Thymus (tissue), 11 donors: ENCODE measurements at regions not wholly inside any gene's neighbourhood (a gene's known extent, or its start where the extent isn't known, plus 50 kb on each side); places are given as distances from the start of the nearest gene placed in this dataset.
A peak's percentile ranks its signal among the peaks of the same experiment; 100 is the strongest.

ENCODE experiments used
- DNase-seq, 9 donors: peaks; one replicate each; pipeline ENCODE4 v3.0.0-alpha.2; 2013; ENCODE audit warnings: low spot score in 9 of 9, low read depth in 6 of 9, missing footprints in 1 of 9
- H3K27ac ChIP-seq, 2 donors: one replicate each; pipeline ENCODE4 v1.5.1; 2013; ENCODE audit warnings: control low read depth in 1 of 2, low read depth in 1 of 2, low read length in 1 of 2, mild to moderate bottlenecking in 1 of 2, moderate library complexity in 1 of 2
- H3K27me3 ChIP-seq, 2 donors: one replicate each; pipeline ENCODE4 v1.5.1; 2013; ENCODE audit warnings: low read length in 1 of 2; ENCODE audit not compliant: control insufficient read depth in 2 of 2, insufficient read depth in 1 of 2
- H3K36me3 ChIP-seq, 2 donors: one replicate each; pipeline ENCODE4 v1.5.1; 2013; ENCODE audit warnings: low read length in 1 of 2, mild to moderate bottlenecking in 1 of 2, moderate library complexity in 1 of 2; ENCODE audit not compliant: control insufficient read depth in 2 of 2, insufficient read depth in 2 of 2
- H3K4me1 ChIP-seq, 2 donors: one replicate each; pipeline ENCODE4 v1.5.1; 2013; ENCODE audit warnings: low read length in 2 of 2; ENCODE audit not compliant: control insufficient read depth in 2 of 2, insufficient read depth in 2 of 2
- H3K4me3 ChIP-seq, 2 donors: one replicate each; pipeline ENCODE4 v1.5.1; 2013; ENCODE audit warnings: low read length in 2 of 2, control low read depth in 1 of 2, mild to moderate bottlenecking in 1 of 2
- H3K9me3 ChIP-seq, 2 donors: one replicate each; pipeline ENCODE4 v1.5.1; 2013; ENCODE audit warnings: low read length in 1 of 2, mild to moderate bottlenecking in 1 of 2; ENCODE audit not compliant: control insufficient read depth in 2 of 2, insufficient read depth in 1 of 2
- WGBS: extraction: QIAGEN DNeasy Blood & Tissue Kit; methylation state at CpG from one replicate; pipeline ENCODE4 v1.1.7; 2013; 5-methylcytosine and 5-hydroxymethylcytosine counted together
- donor health status: healthy.

DNA sequence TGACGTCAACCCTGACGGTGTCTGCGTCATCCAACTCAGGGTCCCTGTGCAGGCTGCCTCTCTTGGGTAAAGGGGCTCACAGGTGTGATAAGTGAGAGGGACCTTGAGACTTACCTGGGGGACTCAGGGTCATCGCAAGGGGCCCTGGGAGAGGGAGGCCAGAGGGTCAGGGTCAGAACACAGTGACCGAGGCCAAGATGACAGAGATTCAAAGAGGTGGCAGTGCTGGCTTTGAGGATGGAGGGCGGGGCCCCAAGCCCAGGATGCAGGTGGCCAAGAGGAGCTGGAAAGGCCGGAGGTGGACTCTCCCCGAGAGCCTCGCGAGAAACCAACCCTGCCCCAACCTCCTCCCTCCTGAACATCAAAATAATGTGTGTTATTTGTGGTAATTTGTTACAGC, 165.2 kb upstream of the PPP2R2D start:
- Histone ChIP-seq H3K27ac (no peak overlapping the region), H3K4me1 (no peaks in the 10 kb centered on the region), H3K4me3 (no peak overlapping the region), H3K27me3 (no peaks in the 10 kb centered on the region), H3K9me3 (no peaks in the 10 kb centered on the region), H3K36me3 (no peaks in the 10 kb centered on the region)
- WGBS: 91% methylated on average over 10 of the region's 10 CpGs
- no peak for DNase-seq

DNA sequence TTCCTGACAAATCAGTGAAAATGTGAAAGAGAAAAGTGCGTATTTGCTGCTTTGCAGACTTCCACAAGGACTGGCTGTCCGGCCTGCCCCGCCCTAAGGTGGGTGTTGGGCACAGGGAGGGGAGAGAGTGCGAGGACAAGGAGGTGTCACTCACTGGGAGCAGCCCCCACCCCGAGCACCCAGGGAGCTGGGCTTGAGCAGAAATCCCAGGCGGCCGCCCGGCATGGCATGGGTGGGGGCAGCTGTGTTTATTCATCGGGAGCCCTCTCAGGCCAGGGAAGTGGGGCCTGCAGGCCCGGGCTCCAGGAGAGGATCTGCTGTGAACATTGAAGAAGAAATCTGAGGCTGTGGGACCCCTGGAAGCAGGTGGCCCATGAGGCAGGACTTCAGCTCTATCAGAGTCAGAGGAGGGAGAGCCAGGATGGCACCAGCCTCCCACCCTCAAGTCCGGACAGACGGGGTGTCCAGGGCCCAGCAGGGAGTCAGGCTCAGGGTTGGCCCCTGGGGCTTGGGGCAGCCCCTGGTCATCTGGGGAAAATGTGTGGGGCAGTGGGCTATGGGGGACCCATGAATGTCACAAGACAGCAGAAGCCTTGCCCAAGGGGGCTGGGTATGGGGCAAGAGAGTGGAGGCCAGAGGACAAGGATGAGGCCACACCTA, 164.4 kb upstream of the PPP2R2D start:
- no peak for DNase-seq
- Histone ChIP-seq H3K36me3 (no peaks in the 10 kb centered on the region), H3K4me3 (no peak overlapping the region), H3K27me3 (no peaks in the 10 kb centered on the region), H3K9me3 (no peaks in the 10 kb centered on the region), H3K4me1 (no peaks in the 10 kb centered on the region), H3K27ac (no peak overlapping the region)
- 94% methylated on average over 12 of the region's 12 CpGs for WGBS

DNA sequence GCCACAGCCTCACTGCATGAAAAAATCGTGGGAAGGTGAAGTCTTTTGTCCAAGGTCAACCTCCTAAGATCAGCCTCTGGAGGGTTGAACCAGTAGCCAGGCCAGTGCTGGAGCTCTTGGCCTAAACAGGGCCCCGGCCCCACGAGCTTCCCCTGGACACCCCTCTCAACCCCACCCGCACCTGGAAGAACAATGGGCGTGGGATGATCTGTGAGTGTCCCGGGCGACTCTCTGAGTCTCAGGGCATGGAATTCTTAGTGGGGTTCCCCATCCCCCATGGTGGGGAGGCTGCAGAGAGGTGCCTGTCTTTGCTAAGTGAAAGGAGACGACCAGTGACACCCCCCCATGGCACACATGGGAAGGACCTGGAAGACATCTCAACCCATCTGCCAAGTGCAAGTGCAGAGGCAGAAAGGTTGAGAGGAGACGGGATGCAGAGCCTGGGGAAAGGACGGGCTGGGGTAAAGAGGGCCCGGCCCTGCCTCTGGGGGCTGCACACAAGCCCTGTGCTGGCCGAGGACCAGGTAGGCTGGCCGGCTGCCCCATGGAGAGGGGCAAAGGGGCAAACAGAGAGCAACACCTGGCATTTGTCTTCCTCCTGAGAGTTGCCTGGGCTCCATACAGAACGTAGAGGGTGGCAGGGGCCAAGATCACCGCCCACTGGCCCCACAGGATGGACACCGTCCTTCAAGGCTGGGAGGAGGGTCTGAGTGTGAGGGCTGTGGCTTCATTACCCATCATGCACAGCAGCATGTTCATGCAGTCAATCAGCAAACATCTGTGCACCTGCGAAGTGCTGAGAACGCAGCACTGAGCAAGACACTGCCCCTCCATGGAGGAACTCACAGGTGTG, 163.0 kb upstream of the PPP2R2D start:
- no peak for DNase-seq
- Histone ChIP-seq H3K27me3 (no peaks in the 10 kb centered on the region), H3K9me3 (no peaks in the 10 kb centered on the region), H3K4me1 (peaks cover 0 to 2% of the 10 kb centered on the region in 2 donors), H3K4me3 (no peak overlapping the region), H3K36me3 (no peaks in the 10 kb centered on the region), H3K27ac (no peak overlapping the region)
- 91% methylated on average over 18 of the region's 18 CpGs for WGBS

DNA sequence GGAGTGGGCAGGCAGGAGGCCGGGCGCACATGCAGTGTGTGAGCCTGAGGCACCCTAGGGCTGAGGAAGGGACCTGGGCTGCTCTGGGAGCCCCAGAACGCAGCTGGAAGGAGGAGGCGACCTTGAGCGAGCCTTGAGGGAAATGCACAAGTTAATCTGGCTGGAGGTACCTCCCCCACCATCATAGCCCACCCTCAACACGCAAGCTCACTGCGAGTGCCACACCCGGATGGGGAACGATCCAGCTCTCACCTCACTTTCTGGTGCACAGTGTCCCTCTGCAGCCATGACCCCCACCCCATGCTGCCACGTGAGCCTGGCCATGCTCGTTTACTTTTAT, 162.4 kb upstream of the PPP2R2D start:
- 81% methylated on average over 11 of the region's 11 CpGs for WGBS
- H3K27ac ChIP-seq: no peak overlapping the region
- H3K9me3 ChIP-seq: no peaks in the 10 kb centered on the region
- peaks cover 0 to 8% of the 10 kb centered on the region in 2 donors for H3K4me1 ChIP-seq
- no peaks in the 10 kb centered on the region for H3K36me3 ChIP-seq
- H3K27me3 ChIP-seq: peaks cover 0 to 2% of the 10 kb centered on the region in 2 donors
- no peak overlapping the region for H3K4me3 ChIP-seq
- DNase-seq: no peak

DNA sequence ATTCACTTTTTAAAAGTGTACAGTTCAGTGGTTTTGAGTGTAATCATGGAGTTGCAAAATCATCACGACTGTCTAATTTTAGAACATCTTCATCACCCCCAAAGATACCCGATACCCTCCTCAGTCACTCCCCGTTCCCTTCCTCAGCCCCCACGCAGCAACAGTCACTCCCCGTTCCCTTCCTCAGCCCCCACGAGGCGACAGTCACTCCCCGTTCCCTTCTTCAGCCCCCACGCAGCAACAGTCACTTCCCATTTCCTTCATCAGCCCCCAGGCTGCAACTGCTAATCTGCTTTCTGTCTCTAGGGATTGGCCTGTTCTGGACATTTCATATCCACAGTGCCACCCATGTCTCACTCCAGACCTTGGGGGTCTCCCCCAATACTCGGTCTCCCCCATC, 161.6 kb upstream of the PPP2R2D start:
- Histone ChIP-seq H3K9me3 (no peaks in the 10 kb centered on the region), H3K4me1 (peaks cover 0 to 10% of the 10 kb centered on the region in 2 donors), H3K27ac (no peak overlapping the region), H3K36me3 (no peaks in the 10 kb centered on the region), H3K27me3 (peaks cover 0 to 6% of the 10 kb centered on the region in 2 donors), H3K4me3 (no peak overlapping the region)
- no peak for DNase-seq
- WGBS: 23% methylated on average over 10 of the region's 10 CpGs

DNA sequence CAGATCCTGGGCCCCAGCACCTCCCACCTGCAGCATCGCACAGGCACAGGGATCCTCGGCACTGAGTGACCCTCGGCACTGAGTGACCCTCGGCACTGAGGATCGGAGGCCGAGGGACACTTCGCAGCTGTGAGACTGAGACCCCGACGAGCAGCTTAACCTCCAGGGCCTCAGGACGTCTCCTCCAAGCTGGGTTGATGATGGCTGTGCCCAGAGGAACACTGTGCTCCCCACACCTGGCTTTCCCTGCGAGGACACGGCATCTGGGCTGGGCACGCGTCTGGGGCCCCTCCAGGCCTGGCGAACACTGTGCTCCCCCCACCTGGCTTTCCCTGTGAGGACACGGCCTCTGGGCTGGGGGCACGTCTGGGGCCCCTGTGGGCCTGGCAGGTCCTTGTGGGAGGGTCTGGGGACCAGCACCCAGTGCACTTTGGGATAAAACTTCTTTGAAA, 158.3 kb upstream of the PPP2R2D start:
- no peak overlapping the region for H3K27ac ChIP-seq
- WGBS: 95% methylated on average over 17 of the region's 17 CpGs

DNA sequence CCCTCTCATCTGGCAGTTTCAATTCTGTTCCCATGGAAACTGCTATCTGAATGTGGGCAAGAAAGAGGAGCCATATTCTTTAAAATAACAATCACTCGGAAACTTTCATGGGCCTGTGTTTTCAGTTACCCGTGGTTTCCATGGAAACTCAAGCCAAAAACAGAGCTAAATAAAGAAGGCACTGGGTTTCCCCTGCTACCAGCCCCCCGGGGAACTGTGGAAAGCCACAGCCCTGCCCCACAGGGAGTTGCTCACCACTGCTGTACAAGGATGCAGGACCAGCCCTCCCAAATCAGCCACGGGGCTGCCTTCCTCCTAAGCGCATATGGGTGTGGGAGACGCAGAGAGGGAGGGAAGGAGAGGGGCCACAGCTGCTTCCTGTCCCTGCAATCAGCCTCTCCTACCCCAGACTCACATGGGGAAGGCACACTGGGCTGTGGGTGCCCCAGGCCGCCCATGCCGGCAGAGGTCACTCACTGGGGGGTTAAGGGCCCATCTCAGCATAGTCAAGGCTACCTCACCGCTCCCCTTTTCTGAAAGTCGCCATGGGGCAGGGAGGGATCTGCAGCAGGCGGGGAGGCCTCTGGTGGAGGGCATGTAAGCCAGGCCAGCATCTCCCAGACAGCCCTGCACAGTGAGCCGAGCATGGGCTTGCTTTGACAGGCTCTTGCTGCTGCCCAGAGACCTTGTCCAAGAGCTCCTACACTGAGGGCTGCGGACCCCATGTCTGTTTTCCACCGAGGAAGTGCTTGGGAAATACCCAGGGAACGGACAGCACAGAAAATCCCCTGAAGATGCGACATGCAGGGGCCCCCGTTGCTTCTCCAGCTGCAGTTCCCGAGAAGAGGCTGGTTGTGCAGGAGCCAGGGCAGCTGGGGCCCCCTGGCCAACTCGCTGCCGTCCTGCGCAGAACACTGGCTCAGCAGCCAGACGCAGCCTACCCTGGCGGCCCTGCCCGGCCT, 157.3 kb upstream of the PPP2R2D start:
- peaks cover 0 to 10% of the 10 kb centered on the region in 2 donors for H3K4me1 ChIP-seq
- peak overlapping the region in 1 of 2 donors; percentile 62 for H3K27ac ChIP-seq
- WGBS: 30% methylated on average over 24 of the region's 24 CpGs
- peak in 3 of 9 donors; percentile 5 to 38 (median 11) for DNase-seq
- H3K9me3 ChIP-seq: no peaks in the 10 kb centered on the region
- no peak overlapping the region for H3K4me3 ChIP-seq
- peaks cover 0 to 6% of the 10 kb centered on the region in 2 donors for H3K27me3 ChIP-seq
- H3K36me3 ChIP-seq: no peaks in the 10 kb centered on the region

More for the DNA sequence above, 158.3 kb upstream of the PPP2R2D start:
- H3K36me3 ChIP-seq: no peaks in the 10 kb centered on the region
- DNase-seq: no peak
- H3K4me3 ChIP-seq: no peak overlapping the region
- peaks cover 0 to 10% of the 10 kb centered on the region in 2 donors for H3K4me1 ChIP-seq
- peaks cover 0 to 6% of the 10 kb centered on the region in 2 donors for H3K27me3 ChIP-seq
- no peaks in the 10 kb centered on the region for H3K9me3 ChIP-seq

DNA sequence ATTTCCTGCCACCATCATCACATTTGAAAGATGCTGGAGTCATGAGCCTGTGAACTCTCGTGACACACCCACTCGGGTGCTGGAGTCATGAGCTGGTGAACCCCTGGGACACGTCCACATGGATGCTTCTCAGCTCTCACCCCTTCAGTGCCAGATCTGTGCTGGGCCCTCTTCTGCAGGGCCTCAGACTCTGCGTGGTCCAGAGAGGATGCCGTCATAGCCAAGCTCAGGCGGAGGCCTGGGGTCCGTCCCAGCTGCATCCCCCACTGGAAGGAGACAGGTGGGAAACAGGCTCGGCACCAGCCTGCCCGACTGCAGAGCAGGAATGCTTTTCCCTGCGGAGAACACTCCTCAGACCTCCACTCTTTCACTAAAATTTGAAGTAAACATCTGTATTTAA, 156.5 kb upstream of the PPP2R2D start:
- DNase-seq: no peak

More for the DNA sequence above, 156.5 kb upstream of the PPP2R2D start:
- Histone ChIP-seq H3K27me3 (peaks cover 0 to 6% of the 10 kb centered on the region in 2 donors), H3K4me3 (no peak overlapping the region), H3K4me1 (peaks cover 0 to 10% of the 10 kb centered on the region in 2 donors), H3K36me3 (no peaks in the 10 kb centered on the region), H3K27ac (no peak overlapping the region), H3K9me3 (no peaks in the 10 kb centered on the region)
- WGBS: 91% methylated on average over 10 of the region's 10 CpGs
